ENCODE measurements at regions not wholly inside any gene's neighbourhood (a gene's known extent, or its start where the extent isn't known, plus 50 kb on each side); places are given as distances from the start of the nearest gene placed in this dataset.

DNA sequence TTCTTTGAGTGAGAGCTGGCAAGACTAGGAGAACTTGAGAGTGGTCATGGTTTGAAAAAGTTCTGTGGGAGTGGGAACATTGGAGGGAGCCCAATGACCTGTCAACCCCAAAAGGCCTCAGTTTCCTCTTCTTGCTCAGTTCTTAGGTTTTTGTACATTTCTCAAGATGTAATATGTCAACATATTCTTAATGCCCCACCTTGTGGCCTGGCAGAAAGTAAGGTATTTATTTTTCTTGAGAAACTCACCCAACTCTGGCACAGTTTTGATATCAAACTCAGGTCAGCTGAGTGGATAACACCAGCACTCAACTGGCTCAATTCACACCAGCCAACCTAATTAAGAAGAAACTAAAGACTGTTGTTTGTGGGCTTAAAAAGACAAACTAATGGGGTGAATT lies 123.0 kb upstream of the SLC27A6 start:
- H3K18ac ChIP-seq (ENCODE audit: low read depth, low read length) = no peak overlapping the region
- ChIA-PET CTCF (interaction anchor here (1.3 kb wide), 1 partner anchor 78 kb away, joined by 3 read pairs; no protein-coding TSS in a partner anchor), POLR2A (ENCODE audit: unreplicated experiment) (no interaction called here)
- no peak for ATAC-seq (ENCODE audit: low read depth)
- TF ChIP-seq, protein P1, sequence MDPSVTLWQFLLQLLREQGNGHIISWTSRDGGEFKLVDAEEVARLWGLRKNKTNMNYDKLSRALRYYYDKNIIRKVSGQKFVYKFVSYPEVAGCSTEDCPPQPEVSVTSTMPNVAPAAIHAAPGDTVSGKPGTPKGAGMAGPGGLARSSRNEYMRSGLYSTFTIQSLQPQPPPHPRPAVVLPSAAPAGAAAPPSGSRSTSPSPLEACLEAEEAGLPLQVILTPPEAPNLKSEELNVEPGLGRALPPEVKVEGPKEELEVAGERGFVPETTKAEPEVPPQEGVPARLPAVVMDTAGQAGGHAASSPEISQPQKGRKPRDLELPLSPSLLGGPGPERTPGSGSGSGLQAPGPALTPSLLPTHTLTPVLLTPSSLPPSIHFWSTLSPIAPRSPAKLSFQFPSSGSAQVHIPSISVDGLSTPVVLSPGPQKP (IDR thresholded peaks at IDR 0.05; ENCODE audit: borderline replicate concordance, low read depth, low read length) = no peak
- TF ChIP-seq MAFK (IDR thresholded peaks at IDR 0.05; ENCODE audit: low read depth, low read length) = no peak
- TF ChIP-seq CHD1 (IDR thresholded peaks at IDR 0.05; ENCODE audit: low read depth, low read length) = no peak
- TF ChIP-seq, protein P2, sequence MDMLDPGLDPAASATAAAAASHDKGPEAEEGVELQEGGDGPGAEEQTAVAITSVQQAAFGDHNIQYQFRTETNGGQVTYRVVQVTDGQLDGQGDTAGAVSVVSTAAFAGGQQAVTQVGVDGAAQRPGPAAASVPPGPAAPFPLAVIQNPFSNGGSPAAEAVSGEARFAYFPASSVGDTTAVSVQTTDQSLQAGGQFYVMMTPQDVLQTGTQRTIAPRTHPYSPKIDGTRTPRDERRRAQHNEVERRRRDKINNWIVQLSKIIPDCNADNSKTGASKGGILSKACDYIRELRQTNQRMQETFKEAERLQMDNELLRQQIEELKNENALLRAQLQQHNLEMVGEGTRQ (IDR thresholded peaks at IDR 0.05; ENCODE audit: low read depth, low read length) = no peak
- TF ChIP-seq CEBPB (IDR thresholded peaks at IDR 0.05; ENCODE audit: low read depth, low read length) = no peak
- TF ChIP-seq, protein P3, sequence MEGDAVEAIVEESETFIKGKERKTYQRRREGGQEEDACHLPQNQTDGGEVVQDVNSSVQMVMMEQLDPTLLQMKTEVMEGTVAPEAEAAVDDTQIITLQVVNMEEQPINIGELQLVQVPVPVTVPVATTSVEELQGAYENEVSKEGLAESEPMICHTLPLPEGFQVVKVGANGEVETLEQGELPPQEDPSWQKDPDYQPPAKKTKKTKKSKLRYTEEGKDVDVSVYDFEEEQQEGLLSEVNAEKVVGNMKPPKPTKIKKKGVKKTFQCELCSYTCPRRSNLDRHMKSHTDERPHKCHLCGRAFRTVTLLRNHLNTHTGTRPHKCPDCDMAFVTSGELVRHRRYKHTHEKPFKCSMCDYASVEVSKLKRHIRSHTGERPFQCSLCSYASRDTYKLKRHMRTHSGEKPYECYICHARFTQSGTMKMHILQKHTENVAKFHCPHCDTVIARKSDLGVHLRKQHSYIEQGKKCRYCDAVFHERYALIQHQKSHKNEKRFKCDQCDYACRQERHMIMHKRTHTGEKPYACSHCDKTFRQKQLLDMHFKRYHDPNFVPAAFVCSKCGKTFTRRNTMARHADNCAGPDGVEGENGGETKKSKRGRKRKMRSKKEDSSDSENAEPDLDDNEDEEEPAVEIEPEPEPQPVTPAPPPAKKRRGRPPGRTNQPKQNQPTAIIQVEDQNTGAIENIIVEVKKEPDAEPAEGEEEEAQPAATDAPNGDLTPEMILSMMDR (conservative IDR thresholded peaks at IDR 0.05; ENCODE audit: low read depth, low read length) = no peak
- TF ChIP-seq MAZ (IDR thresholded peaks at IDR 0.05; ENCODE audit: borderline replicate concordance, low read depth, low read length) = no peak
- no peak for TF ChIP-seq SMC3 (IDR thresholded peaks at IDR 0.05; ENCODE audit: low read depth, low read length)
- no peak for TF ChIP-seq RAD21 (IDR thresholded peaks at IDR 0.05; ENCODE audit: low read length)
- no peak for TF ChIP-seq MXI1 (IDR thresholded peaks at IDR 0.05; ENCODE audit: borderline replicate concordance, low read depth, low read length)
- TF ChIP-seq RFX5 (IDR thresholded peaks at IDR 0.05; ENCODE audit: low read depth, low read length) = no peak
- no peak for TF ChIP-seq POLR2A (IDR thresholded peaks at IDR 0.05; ENCODE audit: low read depth, low read length)
- TF ChIP-seq NFE2L2 (IDR thresholded peaks at IDR 0.05; ENCODE audit: low read depth, low read length) = no peak
- TF ChIP-seq BHLHE40 (IDR thresholded peaks at IDR 0.05; ENCODE audit: low read depth, low read length) = no peak
- TF ChIP-seq FOS (IDR thresholded peaks at IDR 0.05; ENCODE audit: low read depth, low read length) = no peak
- intact Hi-C loops (cut with micrococcal nuclease) (loop anchor here (5.0 to 10.0 kb wide), 3 partner anchors 95 to 457 kb away; no protein-coding TSS in a partner anchor), dilution Hi-C loops (cut with HindIII; ENCODE audit: low sequenced_read_pairs, unreplicated experiment) (no loop called here), in situ Hi-C loops (cut with MboI; ENCODE audit: low sequenced_read_pairs) (loop anchor here (10.0 to 25.0 kb wide), 3 partner anchors 330 to 1255 kb away; no protein-coding TSS in a partner anchor)
- no peak overlapping the region for H3K4ac ChIP-seq (ENCODE audit: low read depth, low read length)
- no peak overlapping the region for H3K4me2 ChIP-seq (ENCODE audit: low read depth, low read length)
- no peaks in the 10 kb centered on the region for H3K9me3 ChIP-seq (ENCODE audit: control insufficient read depth, insufficient read depth, low read length)
- no peak overlapping the region for H3K9ac ChIP-seq (ENCODE audit: low read depth, low read length)
- no peak overlapping the region for H3K14ac ChIP-seq (replicated peaks; ENCODE audit: low read depth, low read length)
- no peak for DNase-seq
- H3K4me1 ChIP-seq (ENCODE audit: control insufficient read depth, insufficient read depth, low read length) = no peaks in the 10 kb centered on the region
- H3K27ac ChIP-seq (ENCODE audit: insufficient read depth, low read length) = no peak overlapping the region
- no peak overlapping the region for H3K56ac ChIP-seq (ENCODE audit: extremely low read depth, insufficient read depth, low read length)
- no peak overlapping the region for H2BK5ac ChIP-seq (ENCODE audit: low read depth, low read length, poor library complexity, severe bottlenecking)
- H3K9me1 ChIP-seq (ENCODE audit: insufficient read depth, low read length) = no peaks in the 10 kb centered on the region
- H3K79me1 ChIP-seq (ENCODE audit: low read depth in 1 of 2, low read length in 2 of 2) = no peaks in the 10 kb centered on the region
- no peak overlapping the region for H2AK5ac ChIP-seq (ENCODE audit: low read depth, low read length)
- no peak overlapping the region for H2AFZ ChIP-seq (replicated peaks; ENCODE audit: low read length, poor library complexity)
- no peaks in the 10 kb centered on the region for H3K27me3 ChIP-seq (ENCODE audit: control insufficient read depth, insufficient read depth, low read length)
- no peak overlapping the region for H2BK20ac ChIP-seq (ENCODE audit: low read depth, low read length)
- H3K36me3 ChIP-seq (ENCODE audit: control insufficient read depth, insufficient read depth, low read length) = no peaks in the 10 kb centered on the region
- no peak overlapping the region for H2AK9ac ChIP-seq (replicated peaks; ENCODE audit: low read depth, low read length, poor library complexity)
- H4K5ac ChIP-seq (ENCODE audit: low read depth, low read length) = no peak overlapping the region
- H2BK120ac ChIP-seq (ENCODE audit: low read depth, low read length) = no peak overlapping the region
- BruUV-seq (replicated peaks) = no TSS peak
- H4K8ac ChIP-seq (ENCODE audit: low read depth in 2 of 2, low read length in 2 of 2) = no peak overlapping the region
- no peak overlapping the region for H2BK15ac ChIP-seq (ENCODE audit: low read depth, low read length)
- H3K4me3 ChIP-seq (ENCODE audit: insufficient read depth, low read depth, low read length) = no peak overlapping the region
- H4K20me1 ChIP-seq (ENCODE audit: insufficient read depth, low read length) = no peaks in the 10 kb centered on the region
- H3K23ac ChIP-seq (ENCODE audit: low read depth, low read length) = no peak overlapping the region
- H4K91ac ChIP-seq (ENCODE audit: insufficient read depth, low read depth, low read length) = no peak overlapping the region
